Mesendoderm (in vitro differentiated cells): ENCODE measurements at regions not wholly inside any gene's neighbourhood (a gene's known extent, or its start where the extent isn't known, plus 50 kb on each side); places are given as distances from the start of the nearest gene placed in this dataset.

Source experiments
- DNase-seq: peaks from one replicate; pipeline ENCODE4 v3.0.0; 2013
- H2AK5ac ChIP-seq: 2 replicates; pipeline ENCODE4 v1.6.1; 2013; ENCODE audit warnings: low read length, inconsistent platforms
- H2BK120ac ChIP-seq: 2 replicates; pipeline ENCODE4 v1.6.1; 2013; ENCODE audit warnings: low read depth, mild to moderate bottlenecking, low read length, moderate library complexity, mixed read lengths
- H2BK15ac ChIP-seq: replicated peaks from 2 replicates; pipeline ENCODE4 v1.6.1; 2013; ENCODE audit warnings: low read depth, mild to moderate bottlenecking, moderate library complexity
- H2BK5ac ChIP-seq: 2 replicates; pipeline ENCODE4 v1.6.1; 2013; ENCODE audit warnings: low read length, inconsistent platforms
- H3K18ac ChIP-seq: 2 replicates; pipeline ENCODE4 v1.6.1; 2013; ENCODE audit warnings: mild to moderate bottlenecking, low read length, mixed read lengths
- H3K23ac ChIP-seq: one replicate; pipeline ENCODE4 v1.6.1; 2013; ENCODE audit warnings: low read length
- H3K27ac ChIP-seq: 2 replicates; pipeline ENCODE4 v1.5.1; 2013; ENCODE audit warnings: low read depth, mild to moderate bottlenecking, inconsistent platforms, low read length, moderate library complexity
- H3K27me3 ChIP-seq: 2 replicates; pipeline ENCODE4 v1.6.1; 2013; ENCODE audit warnings: low read length, control low read depth, mild to moderate bottlenecking, inconsistent platforms; ENCODE audit not compliant: insufficient read depth, poor library complexity
- H3K36me3 ChIP-seq: 2 replicates; pipeline ENCODE4 v1.6.1; 2013; ENCODE audit warnings: low read length, inconsistent platforms; ENCODE audit not compliant: control insufficient read depth, insufficient read depth
- H3K4ac ChIP-seq: one replicate; pipeline ENCODE4 v1.6.1; 2013; ENCODE audit warnings: low read depth, mild to moderate bottlenecking, low read length, moderate library complexity
- H3K4me1 ChIP-seq: 2 replicates; pipeline ENCODE4 v1.6.1; 2013; ENCODE audit warnings: low read depth, low read length, inconsistent platforms; ENCODE audit not compliant: control insufficient read depth
- H3K4me2 ChIP-seq: 2 replicates; pipeline ENCODE4 v1.6.1; 2013; ENCODE audit warnings: low read length
- H3K4me3 ChIP-seq: 2 replicates; pipeline ENCODE4 v1.5.1; 2013; ENCODE audit warnings: mild to moderate bottlenecking, low read length
- H3K56ac ChIP-seq: one replicate; pipeline ENCODE4 v1.6.1; 2013; ENCODE audit warnings: low read length
- H3K79me1 ChIP-seq: 2 replicates; pipeline ENCODE4 v1.6.1; 2013; ENCODE audit warnings: low read length, inconsistent platforms
- H3K79me2 ChIP-seq: 2 replicates; pipeline ENCODE4 v1.6.1; 2013; ENCODE audit warnings: mild to moderate bottlenecking, low read length; ENCODE audit not compliant: control insufficient read depth, insufficient read depth
- H3K9ac ChIP-seq: 2 replicates; pipeline ENCODE4 v1.6.1; 2013; ENCODE audit warnings: low read length, inconsistent platforms
- H4K5ac ChIP-seq: one replicate; pipeline ENCODE4 v1.6.1; 2013; ENCODE audit warnings: low read length
- H4K8ac ChIP-seq: one replicate; pipeline ENCODE4 v1.6.1; 2013; ENCODE audit warnings: low read depth, mild to moderate bottlenecking, control low read depth, low read length, moderate library complexity
- WGBS: extraction: QIAGEN DNeasy Blood & Tissue Kit; methylation state at CpG from one replicate; pipeline ENCODE4 v1.1.7; 2013; ENCODE audit warnings: low lambda C conversion rate, missing lambda C conversion rate; ENCODE audit not compliant: insufficient coverage; ENCODE audit errors: extremely low coverage; 5-methylcytosine and 5-hydroxymethylcytosine counted together

- Histone ChIP-seq H3K4me1 (no peaks in the 10 kb centered on the region), H2BK5ac (no peak overlapping the region), H3K79me2 (no peaks in the 10 kb centered on the region), H3K4me3 (no peak overlapping the region), H3K4ac (no peak overlapping the region), H3K56ac (no peak overlapping the region), H3K36me3 (no peaks in the 10 kb centered on the region), H3K18ac (no peak overlapping the region), H3K27ac (no peak overlapping the region), H4K5ac (no peak overlapping the region), H3K27me3 (no peaks in the 10 kb centered on the region), H3K23ac (no peak overlapping the region), H3K4me2 (no peak overlapping the region), H3K9ac (no peak overlapping the region), H2AK5ac (no peak overlapping the region), H2BK15ac (no peak overlapping the region), H4K8ac (no peak overlapping the region), H3K79me1 (no peaks in the 10 kb centered on the region), H2BK120ac (no peak overlapping the region)
- DNase-seq: no peak
Measured at GRCh38 chr13:34044660-34045080, 226.7 kb downstream of the RFC3 start.

DNA sequence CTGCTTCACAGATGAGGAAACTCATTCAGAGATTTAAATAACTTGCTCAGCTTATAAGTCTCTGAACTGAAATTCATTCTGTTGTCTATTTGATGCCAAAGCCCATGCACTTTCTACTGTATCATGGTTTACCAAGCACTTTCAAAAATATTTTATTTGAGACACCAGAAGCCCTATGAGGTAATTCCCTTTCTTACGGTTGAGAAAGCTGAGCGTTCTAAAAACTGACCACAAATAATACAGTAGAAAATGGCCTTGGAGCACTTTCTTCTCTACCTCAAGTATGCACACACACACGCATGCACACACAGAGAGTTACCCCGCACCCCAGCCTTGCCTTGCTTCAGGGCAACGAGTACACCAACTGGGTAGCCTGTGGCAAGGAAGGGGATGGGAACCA lies 228.5 kb downstream of the RFC3 start:
- H3K56ac ChIP-seq: no peak overlapping the region
- H3K4me2 ChIP-seq: no peak overlapping the region
- no peaks in the 10 kb centered on the region for H3K36me3 ChIP-seq
- H2AK5ac ChIP-seq: no peak overlapping the region
- H3K23ac ChIP-seq: no peak overlapping the region
- H2BK15ac ChIP-seq: no peak overlapping the region
- H3K27me3 ChIP-seq: no peaks in the 10 kb centered on the region
- no peak overlapping the region for H3K18ac ChIP-seq
- H3K79me1 ChIP-seq: no peaks in the 10 kb centered on the region
- WGBS: no CpG with 5 or more reads among the region's 5 CpGs
- no peak overlapping the region for H3K4ac ChIP-seq
- no peak overlapping the region for H3K4me3 ChIP-seq
- no peaks in the 10 kb centered on the region for H3K79me2 ChIP-seq
- no peak overlapping the region for H4K8ac ChIP-seq
- no peaks in the 10 kb centered on the region for H3K4me1 ChIP-seq
- no peak for DNase-seq
- H3K9ac ChIP-seq: no peak overlapping the region
- H2BK120ac ChIP-seq: no peak overlapping the region
- H3K27ac ChIP-seq: no peak overlapping the region
- no peak overlapping the region for H4K5ac ChIP-seq
- no peak overlapping the region for H2BK5ac ChIP-seq

DNA sequence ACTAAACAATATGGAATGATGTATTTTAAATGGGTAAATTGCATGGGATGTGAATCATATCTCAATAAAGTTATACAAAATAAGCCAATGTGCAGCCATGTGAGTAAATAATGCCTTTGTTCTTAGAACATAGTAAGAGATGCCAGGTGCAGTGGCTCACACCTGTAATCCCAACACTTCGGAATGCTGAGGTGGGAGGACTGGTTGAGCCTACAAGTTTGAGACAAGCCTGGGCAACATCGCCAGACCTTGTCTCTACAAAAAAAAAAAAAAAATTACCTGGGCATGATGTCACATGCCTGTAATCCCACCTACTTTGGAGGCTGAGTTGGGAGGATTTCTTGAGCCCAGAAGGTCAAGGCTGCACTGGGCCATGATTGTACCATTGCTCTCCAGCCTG lies 230.7 kb downstream of the RFC3 start:
- no peak overlapping the region for H2BK120ac ChIP-seq
- H3K4ac ChIP-seq: no peak overlapping the region
- no peak overlapping the region for H2BK5ac ChIP-seq
- H2AK5ac ChIP-seq: no peak overlapping the region
- no peak for DNase-seq
- no peak overlapping the region for H3K4me2 ChIP-seq
- H3K9ac ChIP-seq: no peak overlapping the region
- no peaks in the 10 kb centered on the region for H3K36me3 ChIP-seq
- H3K79me2 ChIP-seq: no peaks in the 10 kb centered on the region
- no peaks in the 10 kb centered on the region for H3K4me1 ChIP-seq
- no CpG with 5 or more reads among the region's 2 CpGs for WGBS
- no peak overlapping the region for H3K27ac ChIP-seq
- H3K23ac ChIP-seq: no peak overlapping the region
- no peaks in the 10 kb centered on the region for H3K79me1 ChIP-seq
- H3K4me3 ChIP-seq: no peak overlapping the region
- no peaks in the 10 kb centered on the region for H3K27me3 ChIP-seq
- H4K8ac ChIP-seq: no peak overlapping the region
- H3K18ac ChIP-seq: no peak overlapping the region
- no peak overlapping the region for H3K56ac ChIP-seq
- H4K5ac ChIP-seq: no peak overlapping the region
- H2BK15ac ChIP-seq: no peak overlapping the region

- DNase-seq: no peak
- H3K4me3 ChIP-seq: no peak overlapping the region
- H2AK5ac ChIP-seq: no peak overlapping the region
- no peaks in the 10 kb centered on the region for H3K4me1 ChIP-seq
- no peak overlapping the region for H4K5ac ChIP-seq
- no CpG with 5 or more reads among the region's 1 CpG for WGBS
- no peaks in the 10 kb centered on the region for H3K79me1 ChIP-seq
- no peak overlapping the region for H3K4ac ChIP-seq
- H3K4me2 ChIP-seq: no peak overlapping the region
- H2BK120ac ChIP-seq: no peak overlapping the region
- no peak overlapping the region for H3K23ac ChIP-seq
- H3K27me3 ChIP-seq: no peaks in the 10 kb centered on the region
- H3K56ac ChIP-seq: no peak overlapping the region
- no peak overlapping the region for H3K27ac ChIP-seq
- no peak overlapping the region for H3K18ac ChIP-seq
- H2BK15ac ChIP-seq: no peak overlapping the region
- no peak overlapping the region for H4K8ac ChIP-seq
- no peak overlapping the region for H2BK5ac ChIP-seq
- H3K36me3 ChIP-seq: no peaks in the 10 kb centered on the region
- H3K79me2 ChIP-seq: no peaks in the 10 kb centered on the region
- no peak overlapping the region for H3K9ac ChIP-seq
Measured at GRCh38 chr13:34056733-34057258, 238.8 kb downstream of the RFC3 start.

- H3K56ac ChIP-seq: no peak overlapping the region
- no peaks in the 10 kb centered on the region for H3K79me1 ChIP-seq
- no peak for DNase-seq
- H2BK5ac ChIP-seq: no peak overlapping the region
- no peak overlapping the region for H3K9ac ChIP-seq
- no peak overlapping the region for H3K18ac ChIP-seq
- no peak overlapping the region for H2BK15ac ChIP-seq
- no peaks in the 10 kb centered on the region for H3K4me1 ChIP-seq
- no peak overlapping the region for H3K23ac ChIP-seq
- no peak overlapping the region for H4K5ac ChIP-seq
- no peak overlapping the region for H2BK120ac ChIP-seq
- no peak overlapping the region for H3K4me2 ChIP-seq
- no peaks in the 10 kb centered on the region for H3K36me3 ChIP-seq
- H2AK5ac ChIP-seq: no peak overlapping the region
- WGBS: no CpG with 5 or more reads among the region's 2 CpGs
- H3K79me2 ChIP-seq: no peaks in the 10 kb centered on the region
- H4K8ac ChIP-seq: no peak overlapping the region
- no peak overlapping the region for H3K27ac ChIP-seq
- no peaks in the 10 kb centered on the region for H3K27me3 ChIP-seq
- H3K4me3 ChIP-seq: no peak overlapping the region
- no peak overlapping the region for H3K4ac ChIP-seq
Measured at GRCh38 chr13:34064456-34065205, 246.7 kb downstream of the RFC3 start.

DNA sequence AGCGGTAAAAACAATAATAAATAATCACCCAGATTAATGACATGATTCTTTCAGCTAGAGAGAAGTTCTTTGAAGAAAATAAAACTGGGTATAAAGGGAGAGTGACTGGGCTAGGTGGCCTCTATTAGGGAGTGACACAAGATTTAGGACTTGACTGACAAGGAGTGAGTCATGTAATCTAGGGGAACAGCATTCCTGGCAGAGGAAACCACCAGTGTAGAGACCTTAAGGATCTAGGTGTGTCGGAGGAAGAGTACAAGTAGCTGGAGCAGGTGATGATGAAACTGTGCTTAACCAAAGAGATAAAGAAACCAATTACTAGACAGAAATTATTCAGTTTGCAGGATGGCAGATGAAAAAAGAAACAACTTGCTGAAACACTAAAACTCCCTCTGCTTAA lies 248.0 kb downstream of the RFC3 start:
- Histone ChIP-seq H3K56ac (no peak overlapping the region), H3K27me3 (no peaks in the 10 kb centered on the region), H2AK5ac (no peak overlapping the region), H4K8ac (no peak overlapping the region), H4K5ac (no peak overlapping the region), H3K27ac (no peak overlapping the region), H3K36me3 (no peaks in the 10 kb centered on the region), H2BK5ac (no peak overlapping the region), H2BK120ac (no peak overlapping the region), H2BK15ac (no peak overlapping the region), H3K4me1 (no peaks in the 10 kb centered on the region), H3K18ac (no peak overlapping the region), H3K4ac (no peak overlapping the region), H3K79me1 (no peaks in the 10 kb centered on the region), H3K4me3 (no peak overlapping the region), H3K23ac (no peak overlapping the region), H3K79me2 (no peaks in the 10 kb centered on the region), H3K4me2 (no peak overlapping the region), H3K9ac (no peak overlapping the region)
- peak; percentile 29 for DNase-seq
- no CpG with 5 or more reads among the region's 2 CpGs for WGBS
